Activated naive CD4-positive, alpha-beta T cell treated with anti-CD3 and anti-CD28 coated beads for 36 hours (primary cell): ENCODE measurements at regions not wholly inside any gene's neighbourhood (a gene's known extent, or its start where the extent isn't known, plus 50 kb on each side); places are given as distances from the start of the nearest gene placed in this dataset.

Experiments used
- CTCF ChIA-PET: fragments of 350-600 bp; sonication (Branson Sonifier 250); formaldehyde crosslinking; loops from one replicate; lab custom pipeline; 2021; ENCODE audit warnings: antibody characterized with exemption; lab: Charles Lee
- DNase-seq: peaks from one replicate; pipeline ENCODE4 v3.0.0-alpha.2; 2020
- H3K27ac Mint-ChIP-seq: one replicate; pipeline ENCODE4 v1.8.0; 2021; ENCODE audit warnings: mild to moderate bottlenecking, mixed read lengths
- H3K27me3 Mint-ChIP-seq: one replicate; pipeline ENCODE4 v1.8.0; 2021; ENCODE audit warnings: low read depth, mixed read lengths
- H3K36me3 Mint-ChIP-seq: one replicate; pipeline ENCODE4 v1.8.0; 2021; ENCODE audit warnings: low read depth, mixed read lengths
- H3K4me1 Mint-ChIP-seq: one replicate; pipeline ENCODE4 v1.8.0; 2021; ENCODE audit warnings: low read depth, mixed read lengths
- H3K4me3 Mint-ChIP-seq: one replicate; pipeline ENCODE4 v1.8.0; 2021; ENCODE audit warnings: mild to moderate bottlenecking, moderate library complexity, mixed read lengths
- H3K9me3 Mint-ChIP-seq: one replicate; pipeline ENCODE4 v1.8.0; 2021; ENCODE audit warnings: mixed read lengths
- intact Hi-C: fragments of 100-400 bp; cut with micrococcal nuclease; formaldehyde crosslinking; loops from one replicate; pipeline ENCODE4 v1.15.1; 2023

DNA sequence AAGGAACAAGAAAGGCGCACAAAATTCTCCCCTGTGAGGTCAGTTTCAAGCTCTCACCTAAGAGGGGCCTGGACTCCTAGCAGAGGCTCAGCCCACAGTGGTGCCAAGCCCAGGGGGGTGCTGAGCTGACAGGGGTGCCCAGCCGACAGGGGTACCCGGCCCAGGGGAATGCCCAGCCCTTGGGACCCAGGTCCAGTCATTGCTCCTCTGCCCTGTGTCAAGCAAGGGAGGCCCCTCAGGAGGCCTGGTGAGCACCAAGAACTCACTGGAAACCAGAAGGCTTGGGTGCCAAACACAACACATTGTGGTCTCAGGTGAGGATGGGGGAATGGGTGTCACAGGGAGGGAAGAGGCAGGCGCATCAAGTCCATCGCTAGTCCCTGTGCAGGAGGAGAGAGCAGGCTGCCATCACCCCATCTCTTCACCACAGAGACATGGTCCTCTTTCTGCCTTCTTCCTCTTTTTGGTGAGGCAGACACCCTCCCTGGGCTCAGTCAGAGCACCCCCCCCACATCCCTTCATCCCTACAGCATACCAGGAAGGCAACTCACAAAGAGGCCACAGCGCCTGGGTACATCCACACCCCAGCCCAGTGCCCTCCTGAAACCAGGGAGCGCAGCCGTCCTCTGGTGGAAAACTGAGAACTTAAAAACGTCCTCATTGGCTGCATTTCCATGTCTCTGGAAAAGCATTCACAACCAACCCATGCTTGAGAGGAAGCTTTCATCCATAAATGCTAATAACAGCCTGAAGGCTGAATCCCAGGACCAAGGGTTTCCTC is 111.3 kb downstream of the BANF2 start:
- no peaks in the 10 kb centered on the region for H3K4me1 Mint-ChIP-seq
- intact Hi-C loops: no loop called here
- no peaks in the 10 kb centered on the region for H3K36me3 Mint-ChIP-seq
- H3K9me3 Mint-ChIP-seq: no peaks in the 10 kb centered on the region
- CTCF ChIA-PET: interaction anchor here (0.6 kb wide), 1 partner anchor 301 kb away, joined by 3 read pairs; no protein-coding TSS in a partner anchor
- DNase-seq: no peak
- no peaks in the 10 kb centered on the region for H3K27me3 Mint-ChIP-seq
- no peak overlapping the region for H3K27ac Mint-ChIP-seq
- no peak overlapping the region for H3K4me3 Mint-ChIP-seq

DNA sequence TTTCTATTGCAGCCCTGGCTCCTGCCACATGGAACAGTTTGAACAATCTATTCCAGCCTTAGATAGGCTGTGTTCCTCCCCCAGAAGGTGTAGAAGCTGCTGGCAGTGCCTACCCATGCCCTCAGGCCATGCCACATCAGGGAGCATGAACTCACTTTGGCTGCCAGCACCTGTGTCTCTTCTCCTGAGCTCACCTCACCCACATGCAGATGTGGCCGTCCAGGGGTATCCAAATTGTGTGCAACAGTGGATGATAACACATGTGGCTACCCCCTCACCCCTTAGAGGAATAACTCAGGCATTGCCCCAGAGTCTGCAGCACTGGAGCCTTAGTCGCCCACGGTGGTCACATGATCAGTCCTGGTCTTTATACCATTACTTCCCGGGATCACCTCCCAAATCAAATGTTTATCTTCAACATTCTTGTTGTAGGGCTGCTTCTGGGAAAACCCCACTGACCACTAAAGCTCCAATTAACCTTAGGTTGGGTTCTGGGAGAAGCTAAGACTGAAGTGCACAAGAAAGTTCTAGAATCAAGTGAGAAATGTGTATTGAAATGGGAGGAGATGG is 110.4 kb downstream of the BANF2 start:
- CTCF ChIA-PET: no interaction called here
- intact Hi-C loops: no loop called here
- no peak for DNase-seq
- Mint-ChIP-seq H3K36me3 (no peaks in the 10 kb centered on the region), H3K27ac (no peak overlapping the region), H3K4me1 (no peaks in the 10 kb centered on the region), H3K4me3 (no peak overlapping the region), H3K27me3 (no peaks in the 10 kb centered on the region), H3K9me3 (no peaks in the 10 kb centered on the region)

DNA sequence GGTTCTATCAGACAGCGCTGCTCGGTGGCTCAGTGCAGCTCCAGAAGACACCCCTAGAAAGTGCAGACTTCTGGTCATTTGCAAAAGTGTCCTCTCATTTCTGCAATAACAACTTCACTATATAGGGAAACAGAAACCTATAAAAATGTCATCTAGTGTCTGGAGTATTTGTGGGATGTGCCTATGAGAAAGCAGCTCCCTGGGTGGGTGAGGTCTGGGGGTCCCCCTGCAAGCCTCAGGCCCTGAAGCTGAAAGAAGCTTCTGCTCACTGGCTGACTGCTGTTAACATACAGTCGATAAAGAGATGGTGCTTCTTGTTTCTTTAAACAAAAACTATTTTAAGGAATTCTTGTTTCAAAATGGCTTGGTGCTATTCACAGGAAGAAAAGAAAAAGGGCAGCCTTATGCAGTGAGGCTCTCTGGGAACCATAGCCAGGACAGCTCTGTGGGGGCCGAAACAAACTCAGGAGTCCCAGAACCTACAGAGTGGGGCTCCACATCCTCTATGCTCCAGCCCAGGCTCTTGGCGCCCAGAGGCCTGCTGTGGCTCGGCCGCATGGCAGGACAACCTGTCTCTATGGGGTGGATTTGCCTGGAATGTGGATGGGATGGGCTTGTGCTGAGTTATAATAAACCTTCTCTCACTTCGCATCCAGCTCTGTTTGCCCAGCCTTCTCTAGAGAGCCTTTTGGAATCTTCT is 109.7 kb downstream of the BANF2 start:
- intact Hi-C loops: loop anchor here (10.0 kb wide), 1 partner anchor 85 kb away; no protein-coding TSS in a partner anchor
- CTCF ChIA-PET: no interaction called here

DNA sequence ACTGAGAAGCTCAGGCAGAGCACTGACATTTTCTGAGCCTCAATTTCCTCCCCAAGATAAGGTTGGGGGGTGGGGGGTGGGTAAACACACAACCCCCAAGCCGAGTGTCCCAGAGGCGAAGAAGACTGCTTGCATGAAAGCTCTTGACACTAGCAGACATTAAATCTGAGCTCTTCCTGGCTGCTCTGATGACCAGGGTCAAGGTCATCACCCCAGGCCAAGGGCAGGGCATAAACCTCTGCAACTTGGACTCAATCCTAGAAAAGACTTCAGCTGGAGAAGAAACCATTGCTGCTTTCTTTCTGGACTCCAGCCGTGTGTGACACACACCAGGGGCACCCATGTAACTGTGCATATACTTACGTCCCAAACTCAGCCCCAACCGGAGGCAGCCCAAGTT is 109.0 kb downstream of the BANF2 start:
- Mint-ChIP-seq H3K4me1 (no peaks in the 10 kb centered on the region), H3K27ac (no peak overlapping the region), H3K36me3 (no peaks in the 10 kb centered on the region)

More for the DNA sequence above, 109.7 kb downstream of the BANF2 start:
- DNase-seq: no peak
- H3K9me3 Mint-ChIP-seq: no peaks in the 10 kb centered on the region
- no peaks in the 10 kb centered on the region for H3K27me3 Mint-ChIP-seq
- no peaks in the 10 kb centered on the region for H3K4me1 Mint-ChIP-seq
- no peak overlapping the region for H3K27ac Mint-ChIP-seq
- H3K36me3 Mint-ChIP-seq: no peaks in the 10 kb centered on the region
- no peak overlapping the region for H3K4me3 Mint-ChIP-seq

DNA sequence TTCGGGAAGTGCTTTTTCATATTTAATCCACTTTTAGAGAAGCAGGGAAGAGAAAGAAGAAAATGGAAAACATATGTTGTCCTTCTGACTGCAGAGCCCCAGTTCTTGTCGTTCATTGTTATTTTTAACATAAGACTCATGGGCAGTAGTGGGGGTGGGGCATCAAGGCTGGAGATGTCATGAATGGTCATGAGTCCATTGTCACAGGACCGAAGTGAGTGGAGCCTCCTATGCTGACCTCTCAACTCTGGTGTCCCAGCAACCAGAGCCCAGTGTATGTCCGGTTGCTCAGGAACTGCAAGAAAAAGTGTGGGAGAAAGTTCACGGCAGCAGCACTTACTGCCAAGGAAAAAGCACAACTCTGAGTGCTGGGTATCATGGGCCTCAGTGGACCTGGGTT is 108.6 kb downstream of the BANF2 start:
- no peak for DNase-seq
- H3K9me3 Mint-ChIP-seq: no peaks in the 10 kb centered on the region
- intact Hi-C loops: loop anchor here (10.0 kb wide), 1 partner anchor 84 kb away; no protein-coding TSS in a partner anchor
- CTCF ChIA-PET: no interaction called here
- H3K27me3 Mint-ChIP-seq: no peaks in the 10 kb centered on the region
- H3K4me3 Mint-ChIP-seq: no peak overlapping the region
- H3K4me1 Mint-ChIP-seq: no peaks in the 10 kb centered on the region
- H3K36me3 Mint-ChIP-seq: no peaks in the 10 kb centered on the region
- H3K27ac Mint-ChIP-seq: no peak overlapping the region

More for the DNA sequence above, 109.0 kb downstream of the BANF2 start:
- DNase-seq: no peak
- CTCF ChIA-PET: no interaction called here
- no peaks in the 10 kb centered on the region for H3K27me3 Mint-ChIP-seq
- H3K4me3 Mint-ChIP-seq: no peak overlapping the region
- H3K9me3 Mint-ChIP-seq: no peaks in the 10 kb centered on the region
- intact Hi-C loops: loop anchor here (10.0 kb wide), 1 partner anchor 84 kb away; no protein-coding TSS in a partner anchor

DNA sequence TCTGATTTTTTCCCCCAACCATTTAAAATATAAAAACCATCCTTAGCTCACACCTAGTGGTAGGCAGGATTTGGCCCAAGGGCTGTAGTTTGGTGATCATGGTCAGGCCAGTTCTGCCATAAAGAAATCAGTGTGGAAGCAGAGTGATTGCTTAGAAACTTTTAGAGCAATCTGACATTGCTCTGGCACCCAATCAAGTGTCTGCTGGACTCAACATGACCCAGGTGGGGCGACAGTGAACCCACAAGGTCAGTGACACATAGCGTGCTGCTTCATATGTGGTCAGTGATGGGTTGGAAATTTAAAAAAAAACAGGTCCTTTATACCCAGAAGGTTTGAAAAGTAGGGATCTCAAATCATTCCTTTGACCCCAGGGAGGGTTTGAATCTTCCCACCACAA is 107.9 kb downstream of the BANF2 start:
- no peaks in the 10 kb centered on the region for H3K4me1 Mint-ChIP-seq
- intact Hi-C loops: loop anchor here (10.0 kb wide), 1 partner anchor 83 kb away; no protein-coding TSS in a partner anchor
- H3K27ac Mint-ChIP-seq: no peak overlapping the region
- H3K27me3 Mint-ChIP-seq: no peaks in the 10 kb centered on the region
- no peak for DNase-seq
- CTCF ChIA-PET: no interaction called here
- H3K4me3 Mint-ChIP-seq: no peak overlapping the region
- no peaks in the 10 kb centered on the region for H3K36me3 Mint-ChIP-seq
- no peaks in the 10 kb centered on the region for H3K9me3 Mint-ChIP-seq

DNA sequence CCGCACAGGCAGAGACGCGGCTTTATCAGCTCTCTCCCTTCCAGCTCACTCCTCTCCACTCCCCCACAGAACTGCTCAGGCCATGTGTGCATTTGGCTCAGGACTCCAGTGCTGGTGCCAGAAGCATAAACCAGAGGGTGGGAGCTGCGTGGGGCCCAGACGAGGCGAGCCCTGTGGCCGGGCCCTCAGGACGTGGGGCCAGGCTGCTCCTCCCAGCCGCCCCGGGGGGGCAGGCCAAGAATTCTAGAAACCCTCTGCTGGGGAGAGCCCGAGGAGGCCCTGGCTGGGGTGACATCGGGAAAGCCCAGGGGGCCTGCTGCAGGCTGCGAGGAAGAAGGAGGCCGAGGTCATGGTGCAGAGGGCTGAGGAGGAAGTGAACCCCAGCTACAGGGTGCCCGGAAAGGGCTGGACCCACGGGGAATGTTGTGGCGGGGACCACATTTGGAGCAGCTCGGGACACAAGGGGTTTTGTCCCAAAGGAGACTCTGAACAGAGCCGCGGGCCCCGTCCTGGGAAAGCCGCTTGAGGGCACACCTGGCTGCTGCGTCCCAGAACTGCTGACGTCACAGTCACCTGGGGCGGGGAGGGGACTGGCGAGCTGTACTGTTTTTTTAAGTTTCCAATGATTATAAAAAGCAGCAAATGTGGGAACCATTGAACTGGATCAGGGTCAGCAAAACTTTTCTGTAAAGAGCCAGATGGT is 107.1 kb downstream of the BANF2 start:
- intact Hi-C loops: loop anchor here (10.0 kb wide), 1 partner anchor 82 kb away; no protein-coding TSS in a partner anchor
- no peak for DNase-seq
- Mint-ChIP-seq H3K4me1 (no peaks in the 10 kb centered on the region), H3K9me3 (no peaks in the 10 kb centered on the region), H3K27me3 (no peaks in the 10 kb centered on the region), H3K4me3 (no peak overlapping the region), H3K36me3 (no peaks in the 10 kb centered on the region), H3K27ac (no peak overlapping the region)
- CTCF ChIA-PET: no interaction called here

DNA sequence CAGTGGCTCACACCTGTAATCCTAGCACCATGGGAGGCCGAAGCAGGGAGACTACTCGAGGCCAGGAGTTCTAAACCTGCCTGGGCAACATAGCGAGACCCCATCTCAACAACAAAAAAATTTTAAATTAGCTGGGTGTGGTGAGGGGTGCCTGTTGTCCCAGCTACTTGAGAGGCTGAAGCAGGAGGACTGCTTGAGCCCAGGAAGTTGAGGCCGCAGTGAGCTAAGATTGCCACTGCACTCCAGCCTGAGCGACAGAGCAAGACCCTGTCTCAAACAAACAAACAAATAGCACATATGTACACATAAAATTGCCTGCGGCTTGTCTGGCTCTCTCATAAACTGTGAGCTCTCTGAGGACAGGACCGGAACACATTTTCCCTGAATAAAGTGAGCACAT is 106.3 kb downstream of the BANF2 start:
- H3K9me3 Mint-ChIP-seq: no peaks in the 10 kb centered on the region
- H3K27ac Mint-ChIP-seq: no peak overlapping the region
- no peak overlapping the region for H3K4me3 Mint-ChIP-seq
- intact Hi-C loops: loop anchor here (10.0 kb wide), 1 partner anchor 81 kb away; no protein-coding TSS in a partner anchor
- CTCF ChIA-PET: interaction anchor here (0.5 kb wide), 1 partner anchor 301 kb away, joined by 4 read pairs; no protein-coding TSS in a partner anchor
- H3K4me1 Mint-ChIP-seq: no peaks in the 10 kb centered on the region
- no peaks in the 10 kb centered on the region for H3K36me3 Mint-ChIP-seq
- DNase-seq: no peak
- H3K27me3 Mint-ChIP-seq: no peaks in the 10 kb centered on the region

DNA sequence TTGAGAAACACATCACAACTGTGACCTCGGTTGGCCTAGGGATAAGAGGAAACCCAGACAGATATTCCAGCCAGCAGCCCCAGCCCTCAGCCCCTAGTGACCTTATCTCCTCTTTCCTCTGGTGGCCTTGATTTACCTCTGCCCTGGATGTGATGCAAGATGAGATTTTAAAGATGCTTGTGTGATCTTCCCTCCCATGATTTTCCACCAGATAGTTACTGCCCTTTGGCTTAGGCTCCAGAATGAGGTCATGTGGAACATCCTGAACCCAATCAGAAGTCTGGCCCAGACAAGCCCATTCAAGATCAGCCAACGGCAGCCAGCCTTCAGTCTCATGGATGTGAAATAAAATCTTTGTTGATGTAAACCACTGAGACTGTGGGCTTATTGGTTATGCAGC is 104.0 kb downstream of the BANF2 start:
- no peaks in the 10 kb centered on the region for H3K4me1 Mint-ChIP-seq
- H3K9me3 Mint-ChIP-seq: peaks cover 5% of the 10 kb centered on the region
- intact Hi-C loops: loop anchor here (5.0 to 10.0 kb wide), 2 partner anchors 79 to 94 kb away; no protein-coding TSS in a partner anchor
- H3K27me3 Mint-ChIP-seq: peaks cover 10% of the 10 kb centered on the region
- DNase-seq: no peak
- no peak overlapping the region for H3K27ac Mint-ChIP-seq
- CTCF ChIA-PET: interaction anchor here (0.8 kb wide), 1 partner anchor 56 kb away, joined by 3 read pairs; no protein-coding TSS in a partner anchor
- no peaks in the 10 kb centered on the region for H3K36me3 Mint-ChIP-seq
- no peak overlapping the region for H3K4me3 Mint-ChIP-seq

DNA sequence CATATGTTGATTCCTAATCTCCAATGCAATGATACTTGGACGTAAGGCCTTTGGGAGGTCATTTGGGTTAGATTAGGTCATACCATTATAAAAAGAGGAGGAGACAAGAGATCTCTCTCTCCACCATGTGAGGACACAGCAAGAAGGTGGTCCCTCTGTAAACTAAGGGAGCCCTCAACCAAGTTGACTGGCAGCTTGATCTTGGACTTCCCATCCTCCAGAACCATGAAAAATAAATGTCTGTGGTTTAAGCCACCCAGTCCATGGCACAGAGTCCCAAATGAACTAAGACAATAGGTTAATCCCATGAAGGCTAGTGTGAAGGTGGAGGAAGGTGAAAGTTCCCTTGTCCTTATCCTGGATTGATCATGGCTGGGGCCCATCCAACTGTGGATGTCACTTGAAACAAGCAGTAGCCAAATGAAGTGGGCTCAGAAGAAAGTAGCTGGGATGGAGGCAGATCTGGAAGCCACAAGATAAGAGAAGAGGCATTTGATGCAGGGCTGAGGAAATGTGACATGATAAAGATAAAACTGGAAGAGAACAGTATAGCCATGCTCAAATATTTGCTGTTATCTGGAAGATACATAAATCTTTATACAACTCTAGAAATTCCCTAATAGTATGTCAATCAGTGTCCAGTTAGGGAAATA is 99.9 kb downstream of the BANF2 start:
- Mint-ChIP-seq H3K27ac (no peak overlapping the region), H3K36me3 (no peaks in the 10 kb centered on the region), H3K4me1 (no peaks in the 10 kb centered on the region), H3K9me3 (peaks cover 5% of the 10 kb centered on the region), H3K27me3 (peaks cover 20% of the 10 kb centered on the region), H3K4me3 (no peak overlapping the region)
- no peak for DNase-seq
- intact Hi-C loops: loop anchor here (5.0 to 10.0 kb wide), 2 partner anchors 75 to 98 kb away; no protein-coding TSS in a partner anchor
- CTCF ChIA-PET: interaction anchor here (0.6 kb wide), 1 partner anchor 370 kb away, joined by 3 read pairs; no protein-coding TSS in a partner anchor

DNA sequence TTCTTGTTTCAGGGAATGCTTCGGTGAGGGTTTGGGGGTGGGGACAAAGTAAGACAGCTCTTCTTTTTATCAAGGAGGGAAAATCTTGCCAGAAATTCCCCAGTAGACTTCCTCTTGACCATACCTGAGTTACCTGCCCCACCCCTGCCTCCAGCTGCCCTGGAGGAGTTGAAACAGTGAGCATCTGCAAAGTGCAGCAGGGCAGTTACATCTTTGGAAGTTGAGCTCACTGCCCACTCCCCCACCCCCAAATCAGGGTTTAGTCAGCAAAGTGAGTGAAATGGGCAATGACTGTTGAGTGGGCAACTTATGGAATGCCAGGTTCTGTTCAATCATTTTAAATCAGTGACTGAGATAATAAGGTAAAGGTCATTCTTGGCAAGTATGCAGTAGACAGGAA is 98.8 kb downstream of the BANF2 start:
- no peaks in the 10 kb centered on the region for H3K36me3 Mint-ChIP-seq
- CTCF ChIA-PET: no interaction called here
- H3K9me3 Mint-ChIP-seq: peaks cover 5% of the 10 kb centered on the region
- no peak overlapping the region for H3K4me3 Mint-ChIP-seq
- no peak overlapping the region for H3K27ac Mint-ChIP-seq
- intact Hi-C loops: no loop called here
- no peak for DNase-seq
- H3K4me1 Mint-ChIP-seq: no peaks in the 10 kb centered on the region
- H3K27me3 Mint-ChIP-seq: peaks cover 20% of the 10 kb centered on the region
